ENCODE measurements at regions not wholly inside any gene's neighbourhood (a gene's known extent, or its start where the extent isn't known, plus 50 kb on each side); places are given as distances from the start of the nearest gene placed in this dataset.
"Not testable (repeated sequence)": the region's sequence is repeated elsewhere in the genome, so short reads cannot be mapped to it uniquely, and the experiment has no call there.

- DNase-seq: no peak
These were observed 177.5 kb downstream of the LPIN1 start for GRCh38 chr2:11923935-11924334.

GRCh38 chr2:11925295-11926066 lies 179.0 kb downstream of the LPIN1 start:
- DNase-seq: no peak

- DNase-seq: no peak
These were observed 183.9 kb downstream of the LPIN1 start for GRCh38 chr2:11930211-11930761.

DNA sequence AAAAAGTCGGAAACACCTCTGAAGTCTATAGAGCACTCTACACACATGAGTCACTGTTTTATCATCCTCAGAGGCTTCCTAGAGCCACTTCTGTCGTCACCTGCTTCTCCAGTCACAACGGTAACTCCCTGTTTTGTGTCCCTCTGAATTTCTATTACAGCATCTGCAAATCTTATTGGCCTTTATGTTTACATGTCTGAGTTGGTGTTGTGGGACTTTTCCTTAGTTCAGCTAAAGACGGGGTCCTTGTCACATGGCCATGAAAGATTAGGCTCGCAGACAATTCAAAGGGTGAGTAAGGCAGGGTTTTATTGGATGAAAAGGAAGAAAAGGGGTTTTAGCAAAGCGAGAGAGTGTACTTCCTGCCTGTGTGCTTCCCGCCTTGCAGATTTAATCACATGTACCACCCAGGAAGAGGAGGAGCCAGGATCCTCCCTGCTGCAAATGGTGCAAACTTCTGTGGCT lies 185.6 kb downstream of the LPIN1 start:
- DNase-seq: no peak

GRCh38 chr2:11932962-11933361 lies 186.5 kb downstream of the LPIN1 start:
- no peak for DNase-seq

DNA sequence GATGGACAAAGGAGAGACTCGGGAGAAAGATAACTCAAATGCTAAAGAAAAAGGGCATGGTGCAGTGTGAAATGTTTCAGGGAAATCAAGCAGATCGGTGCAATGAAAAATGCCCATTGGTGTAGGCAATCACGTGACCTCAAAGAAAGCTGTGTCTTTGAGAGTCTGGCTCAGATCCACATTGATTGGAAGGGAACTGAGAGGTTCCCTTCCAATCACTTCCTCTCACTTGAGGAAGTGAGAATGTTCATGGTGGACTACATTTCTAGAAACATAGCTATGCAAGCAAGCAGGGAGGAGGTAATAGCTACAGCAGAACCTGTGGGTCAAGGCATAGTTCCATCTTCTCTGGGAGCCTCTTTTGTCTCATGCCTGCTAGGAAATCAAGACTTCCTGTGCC lies 187.4 kb downstream of the LPIN1 start:
- no peak for DNase-seq

DNA sequence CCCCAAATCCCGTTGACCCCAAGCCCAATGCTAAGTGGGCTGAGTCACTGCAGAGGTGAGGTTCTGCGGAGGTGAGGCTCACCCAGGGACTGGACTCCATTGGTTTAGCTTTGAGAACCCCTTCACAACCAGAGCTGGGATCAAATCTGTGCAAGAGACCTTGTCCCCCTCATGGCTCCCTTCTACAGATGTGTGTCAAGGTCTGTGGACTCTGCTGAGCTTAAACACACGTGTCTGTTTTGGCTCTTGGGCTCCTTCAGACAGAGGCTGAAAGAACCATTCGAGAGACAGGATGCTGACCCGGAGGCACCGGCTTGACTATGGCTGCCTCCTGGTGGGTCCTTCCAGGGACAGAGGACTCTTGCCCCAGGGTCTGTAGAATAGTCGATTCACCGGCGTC lies 190.3 kb downstream of the LPIN1 start:
- DNase-seq: no peak

GRCh38 chr2:11938196-11938595 lies 191.8 kb downstream of the LPIN1 start:
- no peak for DNase-seq

GRCh38 chr2:11939523-11939922 lies 193.1 kb downstream of the LPIN1 start:
- DNase-seq: no peak

DNA sequence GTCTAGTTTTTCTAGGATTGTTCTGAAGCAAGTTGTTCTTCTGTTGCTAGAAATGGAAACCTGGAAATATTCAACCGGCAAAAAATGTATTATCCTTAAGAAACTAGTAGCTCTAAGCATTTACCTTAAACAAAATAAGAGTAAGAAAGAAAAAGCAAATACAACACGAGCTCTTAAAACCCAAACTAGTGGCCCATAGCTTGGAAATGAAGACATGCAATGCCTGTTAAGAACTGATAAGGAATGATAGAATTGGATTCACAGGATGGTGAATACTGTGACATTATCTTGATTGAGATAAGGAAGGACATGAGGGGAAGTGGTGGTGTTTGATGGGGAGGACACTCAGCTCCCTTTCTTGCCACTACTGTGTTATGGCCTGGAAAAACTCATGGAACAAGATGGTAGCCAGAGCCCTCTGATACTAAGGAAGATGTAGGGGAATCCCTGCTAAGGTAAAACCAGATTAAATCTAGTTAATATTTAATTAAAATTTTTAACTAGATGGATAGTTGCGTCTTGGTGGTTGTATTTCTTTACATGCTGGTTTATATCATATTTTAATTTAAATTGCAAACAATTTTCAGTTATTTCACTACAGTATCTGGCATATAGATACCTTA lies 193.8 kb downstream of the LPIN1 start:
- DNase-seq: no peak

DNA sequence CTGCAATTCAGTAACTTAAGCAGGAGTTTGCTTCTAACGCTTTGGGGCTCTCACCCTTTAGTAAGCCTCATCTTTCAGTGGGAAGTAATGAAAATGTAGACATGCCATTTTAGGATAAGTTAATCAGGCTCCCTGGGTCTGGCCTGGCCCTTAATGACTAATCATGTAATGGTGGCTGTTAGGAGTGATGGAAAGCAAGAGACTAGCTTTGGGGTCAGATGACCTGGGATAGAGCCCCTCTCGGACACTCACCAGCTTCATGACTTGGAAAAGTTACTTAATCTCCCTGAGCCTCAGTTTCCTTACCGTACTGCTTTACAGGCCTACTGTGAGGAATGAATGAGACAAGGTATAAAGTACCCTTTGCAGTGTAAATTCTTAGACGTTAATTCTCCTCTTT lies 194.4 kb downstream of the LPIN1 start:
- no peak for DNase-seq

DNA sequence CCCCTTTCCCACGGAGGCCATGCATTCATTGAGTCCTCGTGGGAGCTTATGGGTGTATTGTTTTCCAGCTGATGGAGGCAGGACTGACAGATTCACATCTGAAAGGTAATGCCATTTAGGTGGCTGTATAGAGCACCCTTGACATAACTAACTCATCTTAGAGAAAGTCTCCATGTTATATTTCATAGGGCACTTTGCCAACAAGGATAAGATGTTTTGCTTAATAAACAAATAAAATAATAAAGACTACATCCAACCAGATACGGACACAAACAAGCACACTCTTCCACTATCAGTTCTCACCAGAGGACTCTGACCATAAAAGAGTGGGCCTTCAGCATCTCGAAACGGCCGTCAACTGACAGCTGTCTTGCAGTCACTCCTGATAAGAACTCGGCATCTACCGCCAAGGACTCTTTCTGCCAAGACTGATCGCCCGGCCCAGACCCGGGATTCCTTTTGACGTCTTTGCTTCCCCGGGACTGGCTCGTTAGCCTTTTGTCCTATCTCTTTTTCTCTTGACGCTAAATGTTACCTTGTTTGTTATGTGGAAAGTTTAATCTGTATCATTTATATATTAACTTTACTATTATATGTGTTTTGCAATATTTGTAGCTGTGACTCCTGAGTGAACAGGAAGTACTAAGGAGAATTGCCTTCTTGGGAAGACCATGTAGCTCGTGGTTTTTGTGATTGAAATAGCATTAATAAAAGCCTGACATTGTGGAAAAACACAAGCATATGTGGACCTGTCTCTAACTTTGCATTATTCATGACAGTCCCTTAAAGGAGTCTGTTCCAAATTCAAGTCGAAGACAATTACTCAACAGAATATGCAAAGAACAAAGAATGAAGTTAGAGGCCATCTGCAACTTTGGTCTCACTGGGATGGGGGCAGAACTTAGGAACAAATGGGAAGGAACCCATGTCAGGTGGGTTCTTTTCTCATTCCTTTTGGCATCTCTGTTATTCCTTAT lies 195.1 kb downstream of the LPIN1 start:
- no peak for DNase-seq

DNA sequence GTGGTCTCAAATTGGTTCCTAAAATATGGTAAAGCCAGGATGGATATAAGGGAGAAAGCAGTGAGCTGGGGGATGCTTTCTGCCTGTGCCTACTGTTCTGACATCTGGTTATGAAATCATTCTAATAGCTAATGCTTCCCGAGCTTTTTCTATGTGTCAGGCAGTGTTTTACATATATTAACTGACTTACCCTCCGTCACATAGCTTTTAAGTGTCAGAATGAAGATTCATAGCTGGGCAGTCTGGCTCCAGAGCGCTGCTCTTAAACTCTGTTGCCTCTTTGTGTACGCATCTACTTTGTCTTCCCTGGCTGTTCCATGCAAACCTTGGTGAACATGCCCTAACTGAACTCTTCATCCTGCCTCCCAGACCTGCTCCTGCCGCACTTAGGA lies 195.7 kb downstream of the LPIN1 start:
- no peak for DNase-seq

GRCh38 chr2:11944311-11944710 lies 197.9 kb downstream of the LPIN1 start:
- DNase-seq: no peak

DNA sequence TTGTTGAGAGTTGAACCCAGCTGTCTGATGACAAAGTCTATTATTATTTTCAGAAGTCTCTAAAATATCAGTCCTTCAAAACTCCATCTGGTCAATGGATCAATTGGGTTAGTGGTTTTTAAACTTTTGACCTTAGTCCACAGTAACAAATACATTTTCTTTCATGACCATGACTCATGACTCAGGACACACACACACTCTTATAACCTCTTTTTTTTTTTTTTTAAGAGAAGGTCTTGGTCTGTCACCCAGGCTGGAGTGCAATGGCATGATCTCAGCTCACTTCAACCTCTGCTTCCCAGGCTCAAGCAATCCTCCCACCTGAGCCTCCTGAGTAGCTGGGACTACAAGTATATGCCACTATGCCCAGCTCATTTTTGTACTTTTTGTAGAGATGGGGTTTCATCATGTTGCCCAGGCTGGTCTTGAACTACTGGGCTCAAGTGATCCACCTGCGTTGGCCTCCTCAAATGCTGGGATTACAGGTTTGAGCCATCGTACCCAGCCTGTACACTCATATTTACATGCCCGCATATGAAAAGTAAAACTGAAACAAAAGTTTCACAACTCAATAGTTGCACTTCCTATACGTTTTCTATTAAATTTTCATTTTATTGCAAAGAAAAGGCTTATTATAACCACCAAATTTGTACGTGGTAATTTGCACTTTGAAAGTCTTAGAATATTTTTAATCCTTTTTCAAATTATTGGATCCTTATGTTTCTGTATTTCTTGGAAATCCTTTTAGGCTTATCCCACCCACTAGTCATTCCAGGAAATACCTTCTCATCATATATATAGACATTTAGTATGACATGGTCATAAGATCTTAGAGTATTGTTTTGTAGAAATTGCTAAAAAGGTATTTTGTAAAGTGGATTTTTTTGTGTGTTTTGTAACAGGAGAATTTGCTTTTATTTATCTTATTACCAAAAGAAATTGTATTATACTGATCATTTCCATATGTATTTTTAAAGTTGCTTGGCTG lies 199.0 kb downstream of the LPIN1 start:
- no peak for DNase-seq

GRCh38 chr2:11947956-11948355 lies 201.5 kb downstream of the LPIN1 start:
- DNase-seq: no peak

DNA sequence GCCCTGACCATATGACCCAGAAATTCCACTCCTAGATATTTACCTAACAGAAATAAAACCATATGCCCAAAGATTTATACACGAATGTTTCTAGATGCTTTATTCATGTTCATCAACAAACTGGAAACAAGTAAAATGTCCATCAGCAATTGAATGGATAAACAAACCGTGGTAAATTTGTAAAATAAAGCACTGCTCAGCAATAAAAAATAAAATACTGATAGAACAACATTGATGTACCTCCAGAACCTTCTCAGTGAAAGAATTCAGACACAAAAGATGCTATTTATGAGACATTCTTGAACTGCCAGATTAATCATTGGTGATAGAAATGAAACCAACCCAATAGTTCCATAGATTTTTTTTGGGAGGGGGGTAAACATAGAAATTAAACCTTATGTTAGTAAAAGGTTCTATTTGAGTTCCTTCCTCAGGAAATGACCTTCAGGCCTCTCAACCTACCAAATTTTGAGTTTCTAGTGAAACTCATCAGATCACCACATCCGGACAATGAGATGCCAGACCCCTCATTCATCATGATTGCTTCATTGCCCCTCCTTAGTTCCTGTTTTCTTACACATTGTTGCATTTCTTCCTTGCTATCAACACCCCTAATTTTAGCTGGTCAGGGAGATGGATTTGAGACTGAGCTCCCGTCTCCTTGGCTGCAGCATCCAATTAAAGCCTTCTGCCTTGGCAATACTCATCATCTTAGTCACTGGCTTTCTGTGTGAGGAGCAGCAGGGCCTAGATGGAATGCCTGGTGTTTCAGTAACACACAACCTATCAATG lies 203.5 kb downstream of the LPIN1 start:
- no peak for DNase-seq

DNA sequence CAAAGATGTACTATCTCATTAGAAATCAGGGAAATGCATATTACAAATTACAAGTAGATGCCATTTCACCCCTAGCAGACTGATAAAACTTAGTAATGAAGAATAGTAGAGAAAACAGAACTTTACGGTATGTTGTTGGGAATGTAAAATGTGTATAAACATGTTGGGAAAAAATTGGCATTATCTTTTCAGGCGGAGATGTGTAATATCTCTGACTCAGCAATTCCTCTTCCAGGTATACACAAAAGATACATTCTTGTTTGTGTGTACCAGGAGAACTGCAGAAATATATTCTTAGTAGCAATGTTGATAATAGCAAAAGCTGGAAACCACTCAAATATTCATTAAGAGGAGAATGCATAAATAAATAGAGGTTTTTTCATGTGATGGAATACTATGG lies 204.5 kb downstream of the LPIN1 start:
- DNase-seq: no peak

GRCh38 chr2:11951492-11951891 lies 205.1 kb downstream of the LPIN1 start:
- DNase-seq: not testable (repeated sequence)

- no peak for DNase-seq
These were observed 206.8 kb downstream of the LPIN1 start for GRCh38 chr2:11953258-11953657.

- DNase-seq: no peak
These were observed 208.9 kb downstream of the LPIN1 start for GRCh38 chr2:11955314-11955713.

Data from NCI-H2029 (cell line).